K562 (cell line): ENCODE measurements at regions not wholly inside any gene's neighbourhood (a gene's known extent, or its start where the extent isn't known, plus 50 kb on each side); places are given as distances from the start of the nearest gene placed in this dataset.

ENCODE experiments used
- CBFB ChIP-seq: sonication (generic); formaldehyde crosslinking; IDR thresholded peaks from 2 replicates; pipeline ENCODE4 v1.4.0; 2020; ENCODE audit warnings: mild to moderate bottlenecking, missing genetic modification reagents
- FOXP4 ChIP-seq: sonication (generic); formaldehyde crosslinking; IDR thresholded peaks from 2 replicates; pipeline ENCODE4 v1.8.0; 2022; ENCODE audit warnings: mild to moderate bottlenecking, missing genetic modification reagents, borderline replicate concordance
- GATAD2B ChIP-seq: fragments of 450-650 bp; IDR thresholded peaks from 2 replicates; pipeline ENCODE4 v1.6.1; 2017; ENCODE audit warnings: mild to moderate bottlenecking, borderline replicate concordance
- HLTF ChIP-seq: fragments of 450-650 bp; IDR thresholded peaks from 2 replicates; pipeline ENCODE4 v1.6.1; 2016
- MAFF ChIP-seq: IDR thresholded peaks from 2 replicates; pipeline ENCODE4 v1.6.1; 2012; ENCODE audit warnings: low read length, improper control_type of control experiment
- NFXL1 ChIP-seq: fragments of 450-650 bp; formaldehyde crosslinking; IDR thresholded peaks from 2 replicates; pipeline ENCODE4 v1.4.0; 2021; ENCODE audit warnings: mild to moderate bottlenecking
- NR2C1 ChIP-seq, 2 experiments: fragments of 450-650 bp; IDR thresholded peaks; 2 replicates each; pipeline ENCODE4 v1.6.1; 2017; ENCODE audit warnings: mild to moderate bottlenecking in 2 of 2, antibody characterized with exemption in 1 of 2, inconsistent platforms in 1 of 2, missing compliant biosample characterization in 1 of 2, missing genetic modification characterization in 1 of 2
- TCFL5 ChIP-seq: fragments of 250-450 bp; sonication (Bioruptor Pico); conservative IDR thresholded peaks from 2 replicates; pipeline ENCODE4 v1.6.1; 2021; ENCODE audit warnings: mild to moderate bottlenecking, moderate library complexity, matching md5 sums
- ZNF133 ChIP-seq: fragments of 250-450 bp; sonication (Bioruptor Pico); IDR thresholded peaks from 2 replicates; pipeline ENCODE4 v1.4.0; 2020; ENCODE audit warnings: mild to moderate bottlenecking
- ZNF395 ChIP-seq: fragments of 200-800 bp; sonication (Bioruptor generic); IDR thresholded peaks from 2 replicates; pipeline ENCODE4 v1.6.1; 2017; ENCODE audit warnings: missing genetic modification characterization, missing compliant biosample characterization
- ZNF518B ChIP-seq: fragments of 250-450 bp; sonication (Bioruptor Pico); IDR thresholded peaks from 2 replicates; pipeline ENCODE4 v1.5.0; 2021; ENCODE audit warnings: mild to moderate bottlenecking, moderate library complexity
- ZNF830 ChIP-seq: fragments of 250-450 bp; sonication (Bioruptor Pico); IDR thresholded peaks from 2 replicates; pipeline ENCODE4 v1.5.0; 2021; ENCODE audit warnings: mild to moderate bottlenecking
- TF ChIP-seq, protein P1 (sequence below): sonication (generic); formaldehyde crosslinking; IDR thresholded peaks from 2 replicates; pipeline ENCODE4 v1.8.0; 2022; ENCODE audit warnings: missing genetic modification reagents, mild to moderate bottlenecking, borderline replicate concordance
- TF ChIP-seq, protein P2 (sequence below), 2 experiments: fragments of 250-450 bp in 1 of 2; fragments of 450-650 bp in 1 of 2; sonication (Bioruptor Pico) in 1 of 2; IDR thresholded peaks; 2 replicates each; pipeline versions ENCODE4 v1.6.1 to v1.8.0; 2016 to 2021; ENCODE audit warnings: mild to moderate bottlenecking in 2 of 2, moderate library complexity in 2 of 2, missing compliant biosample characterization in 1 of 2, missing genetic modification characterization in 1 of 2

DNA sequence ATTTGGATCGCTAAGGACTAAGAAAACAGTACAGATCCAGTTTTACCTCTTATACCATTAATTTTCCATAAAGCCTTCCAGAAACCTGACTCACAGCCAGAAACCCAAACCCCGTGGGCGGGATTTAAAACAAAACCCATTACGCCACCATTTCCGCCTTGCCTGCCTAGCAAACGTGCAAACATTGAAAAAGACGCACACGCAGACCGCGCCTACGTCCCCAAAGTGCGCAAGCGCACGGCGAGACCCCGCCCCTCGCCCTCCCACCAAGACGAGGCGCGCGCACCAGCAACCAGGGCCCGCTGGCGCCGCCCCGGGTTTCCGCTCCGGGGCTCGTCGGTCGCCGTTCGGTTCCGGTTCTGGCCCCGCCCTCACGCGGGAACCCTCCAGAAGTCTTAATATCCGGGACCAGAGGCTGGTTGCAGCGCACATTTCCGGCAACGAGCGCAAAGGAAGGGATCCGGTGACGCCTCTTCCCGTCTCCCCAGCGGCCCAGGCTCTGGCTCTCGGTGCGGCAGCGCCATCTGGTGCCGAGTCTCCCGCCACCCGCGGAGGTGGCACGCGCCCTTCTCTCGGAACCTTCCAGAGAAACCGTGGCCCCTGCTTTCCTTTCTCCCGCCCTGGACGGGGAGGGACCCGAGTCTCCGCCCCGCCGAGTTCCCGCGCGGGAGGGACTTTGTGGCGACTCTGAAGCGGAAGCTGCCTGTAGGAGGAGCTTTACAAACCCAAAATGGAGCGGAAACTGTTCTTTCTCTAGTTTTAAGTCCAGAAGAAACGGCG is 256.9 kb upstream of the STARD13 start (continued):
- TF ChIP-seq, protein P1, sequence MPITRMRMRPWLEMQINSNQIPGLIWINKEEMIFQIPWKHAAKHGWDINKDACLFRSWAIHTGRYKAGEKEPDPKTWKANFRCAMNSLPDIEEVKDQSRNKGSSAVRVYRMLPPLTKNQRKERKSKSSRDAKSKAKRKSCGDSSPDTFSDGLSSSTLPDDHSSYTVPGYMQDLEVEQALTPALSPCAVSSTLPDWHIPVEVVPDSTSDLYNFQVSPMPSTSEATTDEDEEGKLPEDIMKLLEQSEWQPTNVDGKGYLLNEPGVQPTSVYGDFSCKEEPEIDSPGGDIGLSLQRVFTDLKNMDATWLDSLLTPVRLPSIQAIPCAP (CRISPR knock-in tag): no peak; the same call in 1 of the 2 replicates
- TF ChIP-seq ZNF395 (no peak), CBFB (CRISPR knock-in tag) (no peak), MAFF (no peak), ZNF518B (no peak), GATAD2B (peak; percentile 63), ZNF133 (CRISPR knock-in tag) (no peak), ZNF830 (CRISPR knock-in tag) (no peak), NFXL1 (CRISPR knock-in tag) (no peak), TCFL5 (CRISPR knock-in tag) (no peak), HLTF (no peak), NR2C1 (IDR thresholded peaks at IDR 0.05) (no peak), NR2C1 (tag; IDR thresholded peaks at IDR 0.05) (no peak), FOXP4 (peak; percentile 97)
- TF ChIP-seq, protein P2, sequence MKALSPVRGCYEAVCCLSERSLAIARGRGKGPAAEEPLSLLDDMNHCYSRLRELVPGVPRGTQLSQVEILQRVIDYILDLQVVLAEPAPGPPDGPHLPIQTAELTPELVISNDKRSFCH (CRISPR knock-in tag; IDR thresholded peaks at IDR 0.05): no peak
- TF ChIP-seq, protein P2 (tag; IDR thresholded peaks at IDR 0.05): no peak
